Activated B cell treated with CpG ODN at 0.5 μM for 24 hours (primary cell): ENCODE measurements at regions not wholly inside any gene's neighbourhood (a gene's known extent, or its start where the extent isn't known, plus 50 kb on each side); places are given as distances from the start of the nearest gene placed in this dataset.

Experiments used
- ATAC-seq: fragments of 200-7000 bp; cut with Tn5 transposase; one replicate; pipeline ENCODE4 v1.10.0; 2021; ENCODE audit warnings: low read depth, mild to moderate bottlenecking, moderate library complexity
- CTCF ChIA-PET: fragments of 350-600 bp; sonication (Branson Sonifier 250); formaldehyde crosslinking; loops from one replicate; lab custom pipeline; 2021; ENCODE audit warnings: antibody characterized with exemption; lab: Charles Lee
- POLR2A ChIA-PET: fragments of 350-600 bp; sonication (Branson Sonifier 250); formaldehyde crosslinking; loops from one replicate; lab custom pipeline; 2021; ENCODE audit warnings: antibody characterized with exemption; lab: Charles Lee
- DNase-seq: peaks from one replicate; pipeline ENCODE4 v3.0.0; 2022
- H3K27ac Mint-ChIP-seq: one replicate; pipeline ENCODE4 v1.8.0; 2020; ENCODE audit warnings: mixed read lengths
- H3K27me3 Mint-ChIP-seq: one replicate; pipeline ENCODE4 v1.8.0; 2021; ENCODE audit warnings: mixed read lengths
- H3K36me3 Mint-ChIP-seq: one replicate; pipeline ENCODE4 v1.8.0; 2021; ENCODE audit warnings: low read depth, mixed read lengths
- H3K4me1 Mint-ChIP-seq: one replicate; pipeline ENCODE4 v1.8.0; 2021; ENCODE audit warnings: mixed read lengths
- H3K4me3 Mint-ChIP-seq: one replicate; pipeline ENCODE4 v1.8.0; 2020; ENCODE audit warnings: mild to moderate bottlenecking, mixed read lengths
- H3K9me3 Mint-ChIP-seq: one replicate; pipeline ENCODE4 v1.8.0; 2020; ENCODE audit warnings: mixed read lengths
- CTCF ChIP-seq: fragments of 200-600 bp; IDR thresholded peaks from one replicate; pipeline ENCODE4 v1.8.0; 2022; ENCODE audit warnings: antibody characterized with exemption, mild to moderate bottlenecking
- intact Hi-C: fragments of 100-400 bp; cut with micrococcal nuclease; formaldehyde crosslinking; loops from one replicate; pipeline ENCODE4 v1.15.1; 2024

- POLR2A ChIA-PET: no interaction called here
Observed at GRCh38 chr2:43114210-43114609, 112.2 kb downstream of the ZFP36L2 start.

GRCh38 chr2:43111788-43112554 is 114.4 kb downstream of the ZFP36L2 start:
- H3K36me3 Mint-ChIP-seq: no peaks in the 10 kb centered on the region
- no peak for ATAC-seq
- ChIA-PET POLR2A (interaction anchor here (0.7 kb wide), 1 partner anchor 65 kb away, joined by 4 read pairs; no protein-coding TSS in a partner anchor), CTCF (no interaction called here)
- H3K27me3 Mint-ChIP-seq: no peaks in the 10 kb centered on the region
- no peak for TF ChIP-seq CTCF
- intact Hi-C loops: no loop called here
- no peaks in the 10 kb centered on the region for H3K9me3 Mint-ChIP-seq
- H3K4me3 Mint-ChIP-seq: no peak overlapping the region
- H3K4me1 Mint-ChIP-seq: peaks cover 36% of the 10 kb centered on the region
- no peak overlapping the region for H3K27ac Mint-ChIP-seq
- no peak for DNase-seq

More at GRCh38 chr2:43114210-43114609, 112.2 kb downstream of the ZFP36L2 start:
- Mint-ChIP-seq H3K4me3 (no peak overlapping the region), H3K27me3 (no peaks in the 10 kb centered on the region), H3K9me3 (peaks cover 7% of the 10 kb centered on the region), H3K27ac (no peak overlapping the region), H3K36me3 (no peaks in the 10 kb centered on the region), H3K4me1 (peaks cover 13% of the 10 kb centered on the region)
- no peak for TF ChIP-seq CTCF
- intact Hi-C loops: no loop called here
- CTCF ChIA-PET: no interaction called here
- ATAC-seq: no peak
- no peak for DNase-seq

GRCh38 chr2:43110442-43110871 is 115.9 kb downstream of the ZFP36L2 start:
- no peaks in the 10 kb centered on the region for H3K27me3 Mint-ChIP-seq
- no peak overlapping the region for H3K27ac Mint-ChIP-seq
- intact Hi-C loops: no loop called here
- H3K4me3 Mint-ChIP-seq: no peak overlapping the region
- TF ChIP-seq CTCF: no peak
- ATAC-seq (no peak), DNase-seq (no peak)
- H3K9me3 Mint-ChIP-seq: no peaks in the 10 kb centered on the region
- POLR2A ChIA-PET: interaction anchor here (0.6 kb wide), 1 partner anchor 967 kb away, joined by 3 read pairs; no protein-coding TSS in a partner anchor
- no peaks in the 10 kb centered on the region for H3K36me3 Mint-ChIP-seq
- CTCF ChIA-PET: no interaction called here
- peaks cover 51% of the 10 kb centered on the region for H3K4me1 Mint-ChIP-seq

GRCh38 chr2:43109261-43109743 is 117.1 kb downstream of the ZFP36L2 start:
- no peak for ATAC-seq
- POLR2A ChIA-PET: interaction anchor here (2.1 kb wide), 1 partner anchor 117 kb away, joined by 7 read pairs; the partner anchor contains the start of gene ZFP36L2
- CTCF ChIA-PET: no interaction called here

More at GRCh38 chr2:43109261-43109743, 117.1 kb downstream of the ZFP36L2 start:
- TF ChIP-seq CTCF: no peak
- Mint-ChIP-seq H3K9me3 (no peaks in the 10 kb centered on the region), H3K27ac (peak overlapping the region; percentile 86), H3K4me3 (peak overlapping the region; percentile 38), H3K36me3 (no peaks in the 10 kb centered on the region), H3K4me1 (peaks cover 62% of the 10 kb centered on the region), H3K27me3 (no peaks in the 10 kb centered on the region)
- no peak for DNase-seq
- intact Hi-C loops: loop anchor here (5.0 kb wide), 3 partner anchors 132 to 183 kb away; no protein-coding TSS in a partner anchor
